Nephron progenitor cell (in vitro differentiated cells): ENCODE measurements at regions not wholly inside any gene's neighbourhood (a gene's known extent, or its start where the extent isn't known, plus 50 kb on each side); places are given as distances from the start of the nearest gene placed in this dataset.

ENCODE experiments used
- DNase-seq: peaks from one replicate; pipeline ENCODE4 v3.0.0; 2021
- H3K27ac Mint-ChIP-seq: 2 replicates; pipeline ENCODE4 v1.8.0; 2021; ENCODE audit warnings: mild to moderate bottlenecking, moderate library complexity, mixed read lengths
- H3K27me3 Mint-ChIP-seq: 2 replicates; pipeline ENCODE4 v1.8.0; 2021; ENCODE audit warnings: mild to moderate bottlenecking, low read depth, mixed read lengths; ENCODE audit not compliant: poor library complexity
- H3K36me3 Mint-ChIP-seq: 2 replicates; pipeline ENCODE4 v1.8.0; 2021; ENCODE audit warnings: low read depth, mixed read lengths
- H3K4me1 Mint-ChIP-seq: 2 replicates; pipeline ENCODE4 v1.8.0; 2021; ENCODE audit warnings: mixed read lengths
- H3K4me3 Mint-ChIP-seq: 2 replicates; pipeline ENCODE4 v1.8.0; 2021; ENCODE audit warnings: mild to moderate bottlenecking, moderate library complexity, mixed read lengths
- H3K9me3 Mint-ChIP-seq: 2 replicates; pipeline ENCODE4 v1.8.0; 2021; ENCODE audit warnings: mild to moderate bottlenecking, moderate library complexity, mixed read lengths
- CTCF ChIP-seq: fragments of 200-600 bp; sonication (generic); IDR thresholded peaks from 2 replicates; pipeline ENCODE4 v1.5.0; 2021; ENCODE audit warnings: antibody characterized with exemption

DNA sequence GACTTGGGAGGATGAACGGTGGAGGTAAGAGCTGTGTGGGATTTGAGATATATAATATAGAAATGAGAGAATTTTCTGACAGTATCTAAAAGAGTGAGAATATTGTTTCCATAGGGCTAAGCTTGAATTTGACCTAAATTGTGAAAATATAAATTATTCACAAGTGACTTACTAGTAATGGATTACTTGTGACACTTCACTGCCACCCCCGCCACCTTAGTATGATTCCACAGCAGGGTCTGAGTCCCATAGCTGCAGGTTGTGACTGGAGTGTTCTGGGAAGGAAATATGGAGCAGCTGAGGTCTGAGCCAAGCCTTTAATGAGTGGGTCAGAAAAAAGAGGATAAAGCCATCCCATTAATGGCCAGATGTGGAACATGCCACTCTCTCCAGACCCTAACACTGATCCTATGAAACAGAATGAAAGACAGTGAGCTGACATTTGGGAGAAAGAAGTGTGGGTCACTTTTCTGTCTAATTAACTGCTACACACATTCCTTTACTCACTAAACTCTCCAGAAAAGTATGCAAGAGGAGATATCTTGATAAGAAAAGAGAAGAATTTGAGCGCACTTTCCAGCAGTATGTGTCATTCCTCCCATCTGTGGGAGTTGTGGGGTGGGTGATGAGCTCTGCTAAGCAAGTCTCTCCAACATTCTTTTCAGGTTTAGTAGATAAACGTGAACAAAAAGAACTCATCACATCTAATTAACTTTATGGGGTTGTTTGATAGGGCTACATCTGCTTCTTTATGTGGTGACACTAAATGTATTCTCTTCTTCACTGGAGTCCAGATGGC lies 1193.4 kb downstream of the SORCS3 start:
- Mint-ChIP-seq H3K4me1 (peaks cover 15% of the 10 kb centered on the region), H3K36me3 (no peaks in the 10 kb centered on the region), H3K27ac (no peak overlapping the region), H3K4me3 (no peak overlapping the region), H3K27me3 (peaks cover 3% of the 10 kb centered on the region), H3K9me3 (no peaks in the 10 kb centered on the region)
- DNase-seq, result no peak
- TF ChIP-seq CTCF, result no peak

- H3K27ac Mint-ChIP-seq, result no peak overlapping the region
- no peaks in the 10 kb centered on the region for H3K27me3 Mint-ChIP-seq
- DNase-seq, result no peak
- H3K36me3 Mint-ChIP-seq, result peaks cover 7% of the 10 kb centered on the region
- H3K4me1 Mint-ChIP-seq, result peaks cover 7% of the 10 kb centered on the region
- peaks cover 17% of the 10 kb centered on the region for H3K9me3 Mint-ChIP-seq
- H3K4me3 Mint-ChIP-seq, result no peak overlapping the region
- no peak for TF ChIP-seq CTCF
Observed at GRCh38 chr10:105827133-105827532, 1186.0 kb downstream of the SORCS3 start.

GRCh38 chr10:105807935-105808587 lies 1167.0 kb downstream of the SORCS3 start:
- no peaks in the 10 kb centered on the region for H3K4me1 Mint-ChIP-seq
- peaks cover 4% of the 10 kb centered on the region for H3K9me3 Mint-ChIP-seq
- no peak for TF ChIP-seq CTCF
- H3K4me3 Mint-ChIP-seq, result no peak overlapping the region
- no peak for DNase-seq
- no peak overlapping the region for H3K27ac Mint-ChIP-seq
- H3K36me3 Mint-ChIP-seq, result no peaks in the 10 kb centered on the region
- peaks cover 6% of the 10 kb centered on the region for H3K27me3 Mint-ChIP-seq

- H3K9me3 Mint-ChIP-seq, result no peaks in the 10 kb centered on the region
Observed at GRCh38 chr10:105803206-105803605, 1162.1 kb downstream of the SORCS3 start.

DNA sequence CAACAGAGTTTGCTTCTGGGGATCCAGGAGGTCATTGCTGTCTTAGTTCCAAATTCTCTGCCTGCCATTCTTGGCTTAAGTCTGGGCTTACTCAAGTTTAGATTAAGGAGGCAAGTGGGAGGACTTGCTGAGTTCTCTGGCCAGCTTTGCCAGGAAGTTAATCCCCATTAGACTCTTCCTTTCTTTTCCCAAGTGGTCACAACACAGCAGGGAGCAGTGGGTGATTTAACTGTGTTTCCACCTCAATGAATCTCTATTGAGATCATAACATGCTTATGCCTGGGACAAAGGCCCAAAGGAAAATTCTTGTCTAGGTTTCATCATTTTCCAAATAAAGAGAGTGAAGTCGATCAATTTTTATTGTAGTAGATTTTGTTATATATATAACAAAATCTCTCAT lies 1159.6 kb downstream of the SORCS3 start:
- no peak for TF ChIP-seq CTCF
- H3K27ac Mint-ChIP-seq, result no peak overlapping the region
- H3K27me3 Mint-ChIP-seq, result peaks cover 3% of the 10 kb centered on the region
- H3K36me3 Mint-ChIP-seq, result no peaks in the 10 kb centered on the region
- no peaks in the 10 kb centered on the region for H3K9me3 Mint-ChIP-seq
- no peak overlapping the region for H3K4me3 Mint-ChIP-seq
- H3K4me1 Mint-ChIP-seq, result no peaks in the 10 kb centered on the region
- no peak for DNase-seq

More at GRCh38 chr10:105803206-105803605, 1162.1 kb downstream of the SORCS3 start:
- peaks cover 3% of the 10 kb centered on the region for H3K27me3 Mint-ChIP-seq
- DNase-seq, result no peak
- TF ChIP-seq CTCF, result no peak
- no peak overlapping the region for H3K27ac Mint-ChIP-seq
- no peaks in the 10 kb centered on the region for H3K4me1 Mint-ChIP-seq
- no peaks in the 10 kb centered on the region for H3K36me3 Mint-ChIP-seq
- H3K4me3 Mint-ChIP-seq, result no peak overlapping the region
